Thyroid gland (tissue), 4 donors: ENCODE measurements at regions not wholly inside any gene's neighbourhood (a gene's known extent, or its start where the extent isn't known, plus 50 kb on each side); places are given as distances from the start of the nearest gene placed in this dataset.

Source experiments
- CTCF ChIP-seq, 6 experiments: fragments of 200-600 bp in 3 of 6; fragments of 450-650 bp in 3 of 6; sonication (generic) in 3 of 6; IDR thresholded peaks; one replicate each; pipeline ENCODE4 v1.5.1; 2016 to 2019; ENCODE audit warnings: antibody characterized with exemption in 6 of 6, mild to moderate bottlenecking in 2 of 6, inconsistent platforms in 1 of 6, moderate library complexity in 1 of 6
- POLR2A ChIP-seq, 2 donors: fragments of 450-650 bp; IDR thresholded peaks; one replicate each; pipeline ENCODE4 v1.6.1; 2017; ENCODE audit warnings: antibody characterized with exemption in 2 of 2, mild to moderate bottlenecking in 2 of 2, moderate library complexity in 1 of 2

GRCh38 chr5:68960456-68960855, 133.4 kb upstream of the SLC30A5 start:
- no peak for TF ChIP-seq CTCF (IDR thresholded peaks at IDR 0.05)
- TF ChIP-seq POLR2A (IDR thresholded peaks at IDR 0.05) = no peak
